A549 (cell line): ENCODE measurements at regions not wholly inside any gene's neighbourhood (a gene's known extent, or its start where the extent isn't known, plus 50 kb on each side); places are given as distances from the start of the nearest gene placed in this dataset.

Experiments used
- ATAC-seq, 2 experiments: fragments of 200-7000 bp in 1 of 2; fragments of >200 bp in 1 of 2; cut with Nextera tagmentation in 1 of 2; cut with Tn5 transposase in 1 of 2; 3 replicates each; pipeline versions ENCODE4 v1.8.0 to v1.9.1; 2018 to 2020; ENCODE audit warnings: mild to moderate bottlenecking in 1 of 2, moderate library complexity in 1 of 2
- CTCF ChIA-PET: fragments of 300-600 bp; sonication (Branson Sonifier 250); formaldehyde crosslinking; extraction: SDS; loops from one replicate; lab custom pipeline; 2021; ENCODE audit warnings: antibody characterized with exemption, inconsistent platforms; lab: Yijun Ruan, JAX
- POLR2A ChIA-PET: fragments of 350-600 bp; formaldehyde crosslinking; extraction: SDS; loops from one replicate; lab custom pipeline; 2021; ENCODE audit warnings: antibody characterized with exemption, inconsistent platforms; lab: Yijun Ruan, JAX
- DNase-seq, 2 experiments: peaks; one replicate each; pipeline versions ENCODE4 v3.0.0 to v3.0.0-alpha.2; 2011 to 2016; ENCODE audit warnings: low read depth in 1 of 2, low spot score in 1 of 2
- FAIRE-seq: peaks from 2 replicates; lab custom pipeline; 2011; peaks lifted over from hg19 to GRCh38; lab: Jason Lieb, UNC
- H3K27ac ChIP-seq, 2 experiments: fragments of >200 bp; sonication (Bioruptor Twin); formaldehyde crosslinking; 3 replicates each; pipeline ENCODE4 v1.5.1; 2016 to 2017
- H3K4me1 ChIP-seq: fragments of >200 bp; sonication (Bioruptor Twin); formaldehyde crosslinking; 3 replicates; pipeline ENCODE4 v1.6.1; 2016
- H3K4me2 ChIP-seq: fragments of >200 bp; sonication (Bioruptor Twin); formaldehyde crosslinking; 3 replicates; pipeline ENCODE4 v1.6.1; 2016
- H3K4me3 ChIP-seq: fragments of >200 bp; sonication (Bioruptor Twin); formaldehyde crosslinking; 3 replicates; pipeline ENCODE4 v1.5.1; 2016
- H3K9me3 ChIP-seq: fragments of >200 bp; sonication (Bioruptor Twin); formaldehyde crosslinking; 3 replicates; pipeline ENCODE4 v1.6.1; 2016
- ATOH8 ChIP-seq: fragments of 250-450 bp; sonication (Bioruptor Pico); IDR thresholded peaks from 2 replicates; pipeline ENCODE4 v1.5.0; 2020; ENCODE audit warnings: low read depth, mild to moderate bottlenecking, moderate library complexity
- BCL3 ChIP-seq: fragments of >200 bp; sonication (Bioruptor Twin); formaldehyde crosslinking; IDR thresholded peaks from 3 replicates; pipeline ENCODE4 v1.6.1; 2016
- BHLHE40 ChIP-seq: IDR thresholded peaks from 2 replicates; pipeline ENCODE4 v1.6.1; 2012; ENCODE audit warnings: low read depth, low read length, inconsistent platforms
- CBX2 ChIP-seq: fragments of 200-600 bp; sonication (generic); IDR thresholded peaks from 2 replicates; pipeline ENCODE4 v1.6.1; 2016; ENCODE audit warnings: low read depth, mild to moderate bottlenecking, borderline replicate concordance
- CBX8 ChIP-seq: fragments of 200-600 bp; sonication (generic); IDR thresholded peaks from 2 replicates; pipeline ENCODE4 v1.6.1; 2016
- CEBPB ChIP-seq, 2 experiments: fragments of >200 bp in 1 of 2; sonication (Bioruptor Twin) in 1 of 2; formaldehyde crosslinking in 1 of 2; IDR thresholded peaks; 2 replicates each; pipeline ENCODE4 v1.6.1; 2012 to 2016
- HDAC2 ChIP-seq: fragments of 200-600 bp; sonication (generic); IDR thresholded peaks from 2 replicates; pipeline ENCODE4 v1.6.1; 2016
- HES2 ChIP-seq: fragments of >200 bp; sonication (Bioruptor Twin); formaldehyde crosslinking; IDR thresholded peaks from 2 replicates; pipeline ENCODE4 v1.6.1; 2016
- HOXB5 ChIP-seq: fragments of 250-450 bp; sonication (Bioruptor Pico); IDR thresholded peaks from 2 replicates; pipeline ENCODE4 v1.5.0; 2020; ENCODE audit warnings: mild to moderate bottlenecking, moderate library complexity
- KDM1A ChIP-seq: fragments of 200-600 bp; sonication (generic); IDR thresholded peaks from 2 replicates; pipeline ENCODE4 v1.6.1; 2016; ENCODE audit warnings: low read depth, mild to moderate bottlenecking
- KDM5A ChIP-seq: fragments of 200-600 bp; sonication (generic); IDR thresholded peaks from 2 replicates; pipeline ENCODE4 v1.6.1; 2016; ENCODE audit warnings: antibody characterized with exemption, mild to moderate bottlenecking
- MAX ChIP-seq: IDR thresholded peaks from 2 replicates; pipeline ENCODE4 v1.6.1; 2012
- MYC ChIP-seq: IDR thresholded peaks from 2 replicates; pipeline ENCODE4 v1.6.1; 2012; ENCODE audit warnings: mild to moderate bottlenecking, inconsistent platforms, low read length, improper control_type of control experiment, borderline replicate concordance
- POLR2A ChIP-seq: IDR thresholded peaks from 2 replicates; pipeline ENCODE4 v1.6.1; 2012; ENCODE audit warnings: mild to moderate bottlenecking, low read length
- RAD21 ChIP-seq, 2 experiments: fragments of >200 bp in 1 of 2; sonication (Bioruptor Twin) in 1 of 2; formaldehyde crosslinking in 1 of 2; IDR thresholded peaks in 1 of 2; conservative IDR thresholded peaks in 1 of 2; 2 replicates in 1 of 2; 3 replicates in 1 of 2; pipeline ENCODE4 v1.6.1; 2012 to 2018; ENCODE audit warnings: inconsistent platforms in 1 of 2
- REST ChIP-seq: fragments of 200-600 bp; sonication (generic); IDR thresholded peaks from 2 replicates; pipeline ENCODE4 v1.6.1; 2016; ENCODE audit warnings: antibody characterized with exemption, mild to moderate bottlenecking, moderate library complexity
- TFCP2L1 ChIP-seq: fragments of 250-450 bp; sonication (Bioruptor Pico); IDR thresholded peaks from 2 replicates; pipeline ENCODE4 v1.5.0; 2021; ENCODE audit warnings: mild to moderate bottlenecking
- USF2 ChIP-seq: fragments of 450-650 bp; IDR thresholded peaks from 2 replicates; pipeline ENCODE4 v1.6.1; 2014; ENCODE audit warnings: antibody characterized with exemption
- WGBS: methylation state at CpG from one replicate; pipeline ENCODE4 v1.1.6; 2017; ENCODE audit errors: missing lambda C conversion rate; 5-methylcytosine and 5-hydroxymethylcytosine counted together
- TF ChIP-seq, protein P1 (sequence below): fragments of 150-350 bp; IDR thresholded peaks from 2 replicates; pipeline ENCODE4 v1.6.1; 2014; ENCODE audit warnings: low read depth, mild to moderate bottlenecking, low read length

DNA sequence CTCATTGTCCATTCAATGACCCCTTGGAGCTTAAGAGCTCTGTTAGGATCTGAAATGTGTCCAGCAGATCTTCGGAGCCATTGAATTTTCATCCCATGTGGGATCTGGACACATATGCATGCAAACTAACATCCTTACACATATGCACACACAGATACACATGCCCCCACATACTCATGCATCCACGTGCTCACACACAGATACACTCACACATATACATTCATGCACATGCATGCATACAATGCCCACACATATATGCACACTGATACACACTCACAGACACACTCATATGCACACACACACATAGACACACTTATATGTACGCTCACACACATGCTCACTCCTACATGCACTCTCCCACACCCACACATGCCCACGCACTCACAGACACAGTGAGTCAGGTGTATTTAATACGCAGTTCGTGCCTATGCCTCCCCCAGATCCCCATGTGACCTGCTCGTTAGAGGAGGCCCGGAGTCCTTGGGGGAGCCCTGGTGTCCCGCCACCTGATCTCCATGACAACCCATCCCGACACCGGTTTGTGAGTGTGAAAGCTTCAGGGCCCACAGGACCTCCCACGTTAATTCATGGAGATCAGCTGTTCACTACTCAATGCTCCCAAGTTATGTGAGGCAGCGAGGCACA lies 121.9 kb upstream of the SULF2 start (continued):
- no peak for TF ChIP-seq BCL3
- no peak for TF ChIP-seq RAD21 (conservative IDR thresholded peaks at IDR 0.05 in 1 of 2, IDR thresholded peaks at IDR 0.05 in 1 of 2)
- no peak for TF ChIP-seq MAX
- no peak for TF ChIP-seq MYC
- no peak for TF ChIP-seq HDAC2
- no peak for TF ChIP-seq REST
- no peak for TF ChIP-seq CBX8
- no peak for TF ChIP-seq TFCP2L1 (CRISPR knock-in tag)
- no peak for TF ChIP-seq KDM5A

- CTCF ChIA-PET: no interaction called here
- no peak for ATAC-seq
- no peak for FAIRE-seq
- TF ChIP-seq HOXB5 (CRISPR knock-in tag): no peak
- no peak for TF ChIP-seq KDM1A
- TF ChIP-seq POLR2A: no peak
- TF ChIP-seq CEBPB (IDR thresholded peaks at IDR 0.05): no peak
- TF ChIP-seq ATOH8 (CRISPR knock-in tag): no peak
- TF ChIP-seq BHLHE40: no peak
- no peak for TF ChIP-seq USF2
- TF ChIP-seq, protein P1, sequence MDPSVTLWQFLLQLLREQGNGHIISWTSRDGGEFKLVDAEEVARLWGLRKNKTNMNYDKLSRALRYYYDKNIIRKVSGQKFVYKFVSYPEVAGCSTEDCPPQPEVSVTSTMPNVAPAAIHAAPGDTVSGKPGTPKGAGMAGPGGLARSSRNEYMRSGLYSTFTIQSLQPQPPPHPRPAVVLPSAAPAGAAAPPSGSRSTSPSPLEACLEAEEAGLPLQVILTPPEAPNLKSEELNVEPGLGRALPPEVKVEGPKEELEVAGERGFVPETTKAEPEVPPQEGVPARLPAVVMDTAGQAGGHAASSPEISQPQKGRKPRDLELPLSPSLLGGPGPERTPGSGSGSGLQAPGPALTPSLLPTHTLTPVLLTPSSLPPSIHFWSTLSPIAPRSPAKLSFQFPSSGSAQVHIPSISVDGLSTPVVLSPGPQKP: no peak
- no peak for TF ChIP-seq HES2
- TF ChIP-seq CBX2: no peak
- Histone ChIP-seq H3K4me3 (no peak overlapping the region), H3K4me2 (no peak overlapping the region), H3K27ac (no peak overlapping the region), H3K9me3 (no peaks in the 10 kb centered on the region), H3K4me1 (no peaks in the 10 kb centered on the region)
- DNase-seq: no peak
- WGBS: 51% methylated on average over 12 of the region's 12 CpGs
- POLR2A ChIA-PET: no interaction called here
These were observed 121.0 kb upstream of the SULF2 start for GRCh38 chr20:47906348-47906660.
